HEK293 (cell line): ENCODE measurements at regions not wholly inside any gene's neighbourhood (a gene's known extent, or its start where the extent isn't known, plus 50 kb on each side); places are given as distances from the start of the nearest gene placed in this dataset.

Experiments
- CTCF ChIA-PET: fragments of 350-600 bp; formaldehyde crosslinking; extraction: SDS; loops from one replicate; lab custom pipeline; 2021; ENCODE audit warnings: antibody characterized with exemption; lab: Yijun Ruan, JAX
- POLR2A ChIA-PET: fragments of 300-600 bp; formaldehyde crosslinking; extraction: SDS; loops from one replicate; lab custom pipeline; 2020; ENCODE audit warnings: antibody characterized with exemption, inconsistent platforms; lab: Yijun Ruan, JAX
- H3K27ac ChIP-seq: fragments of 200-500 bp; sonication (Bioruptor generic); 2 replicates; pipeline ENCODE4 v1.5.1; 2014; ENCODE audit warnings: low read depth, low read length, control low read depth, inconsistent platforms; ENCODE audit errors: extremely low read depth
- H3K36me3 ChIP-seq, 2 experiments: fragments of 200-500 bp in 1 of 2; sonication (Bioruptor generic) in 1 of 2; 1 replicate in 1 of 2; 2 replicates in 1 of 2; pipeline ENCODE4 v1.5.1; 2014 to 2017; ENCODE audit warnings: inconsistent platforms in 2 of 2, low read length in 2 of 2; ENCODE audit not compliant: control insufficient read depth in 2 of 2, insufficient read depth in 1 of 2
- H3K4me1 ChIP-seq: fragments of 200-500 bp; sonication (Bioruptor generic); 2 replicates; pipeline ENCODE4 v1.5.1; 2014; ENCODE audit warnings: mild to moderate bottlenecking, low read length, inconsistent platforms; ENCODE audit not compliant: control insufficient read depth, insufficient read depth
- H3K4me3 ChIP-seq: 2 replicates; pipeline ENCODE4 v1.5.1; 2011; ENCODE audit warnings: low read depth, mild to moderate bottlenecking, control low read depth, low read length, moderate library complexity
- H3K9me3 ChIP-seq: fragments of 200-500 bp; sonication (Bioruptor generic); 2 replicates; pipeline ENCODE4 v1.5.1; 2014; ENCODE audit warnings: low read depth, low read length, inconsistent platforms; ENCODE audit not compliant: control insufficient read depth, insufficient read depth
- CTCF ChIP-seq: fragments of 450-650 bp; formaldehyde crosslinking; IDR thresholded peaks from 2 replicates; pipeline ENCODE4 v1.5.1; 2016; ENCODE audit warnings: missing biosample characterization, missing genetic modification characterization
- GFI1B ChIP-seq: fragments of 450-650 bp; formaldehyde crosslinking; IDR thresholded peaks from 2 replicates; pipeline ENCODE4 v1.5.1; 2016; ENCODE audit warnings: missing biosample characterization, missing genetic modification characterization
- MZF1 ChIP-seq: fragments of 450-650 bp; formaldehyde crosslinking; IDR thresholded peaks from 2 replicates; pipeline ENCODE4 v1.5.1; 2017; ENCODE audit warnings: missing biosample characterization, missing genetic modification characterization, borderline replicate concordance
- OSR2 ChIP-seq: fragments of 450-650 bp; formaldehyde crosslinking; IDR thresholded peaks from 2 replicates; pipeline ENCODE4 v1.5.1; 2016; ENCODE audit warnings: missing biosample characterization, missing genetic modification characterization
- OVOL3 ChIP-seq: fragments of 450-650 bp; formaldehyde crosslinking; IDR thresholded peaks from 2 replicates; pipeline ENCODE4 v1.5.1; 2016; ENCODE audit warnings: missing biosample characterization, missing genetic modification characterization
- PATZ1 ChIP-seq: fragments of 450-650 bp; formaldehyde crosslinking; IDR thresholded peaks from 2 replicates; pipeline ENCODE4 v1.5.1; 2016; ENCODE audit warnings: missing biosample characterization, missing genetic modification characterization
- WT1 ChIP-seq: fragments of 450-650 bp; formaldehyde crosslinking; IDR thresholded peaks from 2 replicates; pipeline ENCODE4 v1.5.1; 2016; ENCODE audit warnings: missing biosample characterization, missing genetic modification characterization
- YY2 ChIP-seq: fragments of 450-650 bp; formaldehyde crosslinking; IDR thresholded peaks from 2 replicates; pipeline ENCODE4 v1.5.1; 2016; ENCODE audit warnings: missing biosample characterization, missing genetic modification characterization
- ZBTB48 ChIP-seq: fragments of 450-650 bp; formaldehyde crosslinking; IDR thresholded peaks from 2 replicates; pipeline ENCODE4 v1.5.1; 2016; ENCODE audit warnings: missing biosample characterization, missing genetic modification characterization
- ZFP3 ChIP-seq: fragments of 450-650 bp; formaldehyde crosslinking; IDR thresholded peaks from 2 replicates; pipeline ENCODE4 v1.5.1; 2016; ENCODE audit warnings: low read depth, missing biosample characterization, missing genetic modification characterization
- ZNF121 ChIP-seq: fragments of 450-650 bp; formaldehyde crosslinking; IDR thresholded peaks from 2 replicates; pipeline ENCODE4 v1.5.1; 2016; ENCODE audit warnings: missing biosample characterization, missing genetic modification characterization
- ZNF146 ChIP-seq: fragments of 450-650 bp; formaldehyde crosslinking; IDR thresholded peaks from 2 replicates; pipeline ENCODE4 v1.5.1; 2016; ENCODE audit warnings: missing biosample characterization, missing genetic modification characterization
- ZNF155 ChIP-seq: fragments of 450-650 bp; formaldehyde crosslinking; IDR thresholded peaks from 2 replicates; pipeline ENCODE4 v1.5.1; 2016; ENCODE audit warnings: missing biosample characterization, missing genetic modification characterization
- ZNF174 ChIP-seq: fragments of 450-650 bp; formaldehyde crosslinking; IDR thresholded peaks from 2 replicates; pipeline ENCODE4 v1.5.0; 2017; ENCODE audit warnings: missing biosample characterization, mild to moderate bottlenecking, missing genetic modification characterization
- ZNF2 ChIP-seq: fragments of 450-650 bp; formaldehyde crosslinking; IDR thresholded peaks from 2 replicates; pipeline ENCODE4 v1.5.1; 2016; ENCODE audit warnings: missing biosample characterization, missing genetic modification characterization
- ZNF202 ChIP-seq: fragments of 450-650 bp; formaldehyde crosslinking; IDR thresholded peaks from 2 replicates; pipeline ENCODE4 v1.5.1; 2016; ENCODE audit warnings: missing biosample characterization, missing genetic modification characterization, borderline replicate concordance
- ZNF223 ChIP-seq: fragments of 450-650 bp; formaldehyde crosslinking; IDR thresholded peaks from 2 replicates; pipeline ENCODE4 v1.5.1; 2016; ENCODE audit warnings: missing biosample characterization, missing genetic modification characterization
- ZNF335 ChIP-seq: fragments of 450-650 bp; formaldehyde crosslinking; conservative IDR thresholded peaks from 2 replicates; pipeline ENCODE4 v1.5.1; 2016; ENCODE audit warnings: missing biosample characterization, missing genetic modification characterization
- ZNF362 ChIP-seq: fragments of 450-650 bp; formaldehyde crosslinking; IDR thresholded peaks from 2 replicates; pipeline ENCODE4 v1.5.1; 2016; ENCODE audit warnings: missing biosample characterization, missing genetic modification characterization
- ZNF433 ChIP-seq: fragments of 450-650 bp; formaldehyde crosslinking; IDR thresholded peaks from 2 replicates; pipeline ENCODE4 v1.5.1; 2016; ENCODE audit warnings: missing biosample characterization, missing genetic modification characterization, low read depth
- ZNF473 ChIP-seq: fragments of 450-650 bp; formaldehyde crosslinking; IDR thresholded peaks from 2 replicates; pipeline ENCODE4 v1.5.1; 2017; ENCODE audit warnings: missing biosample characterization, missing genetic modification characterization
- ZNF544 ChIP-seq: fragments of 450-650 bp; formaldehyde crosslinking; IDR thresholded peaks from 2 replicates; pipeline ENCODE4 v1.5.0; 2017; ENCODE audit warnings: missing biosample characterization, missing genetic modification characterization
- ZNF548 ChIP-seq: fragments of 450-650 bp; formaldehyde crosslinking; IDR thresholded peaks from 2 replicates; pipeline ENCODE4 v1.5.1; 2016; ENCODE audit warnings: missing biosample characterization, missing genetic modification characterization
- ZNF626 ChIP-seq: fragments of 450-650 bp; sonication (Bioruptor Pico); formaldehyde crosslinking; IDR thresholded peaks from 2 replicates; pipeline ENCODE4 v1.5.1; 2018; ENCODE audit warnings: missing biosample characterization, missing genetic modification characterization, inconsistent platforms
- ZNF677 ChIP-seq: fragments of 450-650 bp; IDR thresholded peaks from 2 replicates; pipeline ENCODE4 v1.5.0; 2018; ENCODE audit warnings: missing biosample characterization, mild to moderate bottlenecking, missing genetic modification characterization, moderate library complexity
- ZNF843 ChIP-seq: fragments of 450-650 bp; formaldehyde crosslinking; IDR thresholded peaks from 2 replicates; pipeline ENCODE4 v1.5.1; 2016; ENCODE audit warnings: missing biosample characterization, missing genetic modification characterization
- ZSCAN5A ChIP-seq: fragments of 450-650 bp; formaldehyde crosslinking; IDR thresholded peaks from 2 replicates; pipeline ENCODE4 v1.5.1; 2016; ENCODE audit warnings: missing biosample characterization, missing genetic modification characterization

- ChIA-PET POLR2A (no interaction called here), CTCF (interaction anchor here (0.7 kb wide), 1 partner anchor 13 kb away, joined by 3 read pairs; no protein-coding TSS in a partner anchor)
- H3K27ac ChIP-seq: no peak overlapping the region
- no peak overlapping the region for H3K4me3 ChIP-seq
- H3K4me1 ChIP-seq: no peaks in the 10 kb centered on the region
- H3K9me3 ChIP-seq: no peaks in the 10 kb centered on the region
- TF ChIP-seq ZNF362 (no peak), ZNF121 (tag by site-specific recombination) (no peak), WT1 (tag by site-specific recombination) (no peak), ZNF146 (tag by site-specific recombination) (no peak), ZBTB48 (tag by site-specific recombination) (no peak), ZNF626 (no peak), ZNF544 (tag by site-specific recombination) (no peak), ZFP3 (tag by site-specific recombination) (no peak), ZNF335 (no peak), OSR2 (tag by site-specific recombination) (no peak), ZNF677 (tag by site-specific recombination) (no peak), ZNF2 (tag by site-specific recombination) (no peak), PATZ1 (tag by site-specific recombination) (no peak), MZF1 (no peak), ZNF174 (tag by site-specific recombination) (no peak), GFI1B (tag by site-specific recombination) (no peak), ZNF433 (tag by site-specific recombination) (no peak), CTCF (tag by site-specific recombination) (no peak)
- no peaks in the 10 kb centered on the region for H3K36me3 ChIP-seq
Observed at GRCh38 chr3:30401971-30402370, 204.4 kb upstream of the TGFBR2 start.

- ChIA-PET CTCF (no interaction called here), POLR2A (no interaction called here)
- no peak for TF ChIP-seq ZNF223 (tag by site-specific recombination)
- no peak for TF ChIP-seq ZNF548 (tag by site-specific recombination)
- no peak for TF ChIP-seq ZSCAN5A (tag by site-specific recombination)
- TF ChIP-seq ZNF121 (tag by site-specific recombination): no peak
- no peak for TF ChIP-seq ZNF843 (tag by site-specific recombination)
- TF ChIP-seq ZNF155 (tag by site-specific recombination): no peak
- TF ChIP-seq ZNF473 (tag by site-specific recombination): no peak
- TF ChIP-seq YY2: no peak
- no peak for TF ChIP-seq ZNF202 (tag by site-specific recombination)
- TF ChIP-seq OVOL3 (tag by site-specific recombination): no peak
- Histone ChIP-seq H3K36me3 (no peaks in the 10 kb centered on the region), H3K27ac (no peak overlapping the region), H3K4me1 (no peaks in the 10 kb centered on the region), H3K9me3 (no peaks in the 10 kb centered on the region), H3K4me3 (no peak overlapping the region)
Observed at GRCh38 chr3:30407651-30408050, 198.8 kb upstream of the TGFBR2 start.
